ENCODE measurements at regions not wholly inside any gene's neighbourhood (a gene's known extent, or its start where the extent isn't known, plus 50 kb on each side); places are given as distances from the start of the nearest gene placed in this dataset.

DNA sequence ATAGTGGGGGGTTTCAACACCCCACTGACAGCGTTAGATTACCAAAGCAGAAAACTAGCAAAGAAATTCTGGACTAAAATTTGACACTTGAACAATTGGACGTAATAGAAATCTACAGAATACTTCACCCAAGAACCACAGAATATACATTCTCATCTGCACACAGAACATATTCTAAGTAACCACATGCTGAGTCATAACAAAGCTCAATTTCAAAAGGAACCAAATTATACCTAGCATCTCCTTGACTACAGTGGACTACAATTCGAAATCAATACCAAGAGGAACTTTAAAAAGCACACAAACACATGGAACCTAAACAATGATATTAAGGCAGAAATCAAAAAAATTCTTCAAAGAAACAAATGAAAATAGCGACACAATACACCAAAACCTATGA is 871.6 kb upstream of the MDGA2 start:
- Histone ChIP-seq H4K20me1 (ENCODE audit: insufficient read depth) (no peaks in the 10 kb centered on the region), H3K4me2 (ENCODE audit: low read length) (no peak overlapping the region), H3K9me3 (ENCODE audit: control insufficient read depth in 1 of 2, insufficient read depth in 1 of 2, low read depth in 1 of 2, low read length in 2 of 2) (no peaks in the 10 kb centered on the region), H3K27ac (ENCODE audit: low read depth, low read length) (no peak overlapping the region), H3K36me3 (ENCODE audit: control insufficient read depth in 1 of 2, insufficient read depth in 2 of 2, low read length in 2 of 2) (no peaks in the 10 kb centered on the region), H2AFZ (ENCODE audit: low read depth, low read length, poor library complexity, severe bottlenecking) (no peak overlapping the region), H3K9me2 (ENCODE audit: insufficient read depth) (no peaks in the 10 kb centered on the region), H3K79me2 (ENCODE audit: insufficient read depth, low read length) (no peaks in the 10 kb centered on the region), H3K27me3 (ENCODE audit: insufficient read depth, low read length) (no peaks in the 10 kb centered on the region), H3K4me1 (ENCODE audit: control insufficient read depth in 1 of 2, insufficient read depth in 2 of 2, low read length in 2 of 2) (no peaks in the 10 kb centered on the region), H3K4me3 (replicated peaks in 1 of 2; ENCODE audit: low read depth in 1 of 2, low read length in 2 of 2) (no peak overlapping the region), H3K9ac (ENCODE audit: low read length) (no peak overlapping the region)
- DNase-seq (ENCODE audit: low read depth, low spot score) (no peak), ATAC-seq (no peak)
- ChIA-PET POLR2A (no interaction called here), CTCF (no interaction called here), RAD21 (ENCODE audit: low non-redundant PET in 1 of 2, low total read pairs in 2 of 2, uncharacterized antibody in 2 of 2, unreplicated experiment in 2 of 2) (no interaction called here)
- TF ChIP-seq, protein P1, sequence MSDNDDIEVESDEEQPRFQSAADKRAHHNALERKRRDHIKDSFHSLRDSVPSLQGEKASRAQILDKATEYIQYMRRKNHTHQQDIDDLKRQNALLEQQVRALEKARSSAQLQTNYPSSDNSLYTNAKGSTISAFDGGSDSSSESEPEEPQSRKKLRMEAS (IDR thresholded peaks at IDR 0.05) = no peak
- TF ChIP-seq EGR1 (IDR thresholded peaks at IDR 0.05; ENCODE audit: low read depth) = no peak
- TF ChIP-seq FOSL1 (IDR thresholded peaks at IDR 0.05; ENCODE audit: low read depth) = no peak
- TF ChIP-seq SRF (IDR thresholded peaks at IDR 0.05; ENCODE audit: low read depth) = no peak
- intact Hi-C loops (cut with micrococcal nuclease) = no loop called here
- BruUV-seq (replicated peaks) = no TSS peak

DNA sequence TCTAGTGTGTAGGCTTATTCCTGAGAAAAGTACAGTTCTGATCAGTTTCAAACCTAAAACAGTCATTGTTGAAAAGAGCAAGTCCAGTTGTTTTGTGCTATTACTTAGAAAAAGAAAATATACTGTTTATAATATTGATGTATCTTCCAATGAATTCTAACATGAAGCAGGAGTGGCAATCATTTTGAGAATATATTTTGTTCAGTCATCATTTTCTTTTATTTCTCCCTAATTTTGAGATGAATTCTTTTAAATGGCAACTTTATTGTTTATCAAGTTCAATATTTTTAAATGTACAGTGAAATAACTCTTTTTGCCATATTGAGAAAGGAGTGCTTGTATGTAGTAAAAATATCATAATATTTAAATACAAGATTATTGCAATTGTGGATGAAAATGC is 862.2 kb upstream of the MDGA2 start:
- ChIA-PET CTCF (no interaction called here), POLR2A (no interaction called here), RAD21 (ENCODE audit: low non-redundant PET in 1 of 2, low total read pairs in 2 of 2, uncharacterized antibody in 2 of 2, unreplicated experiment in 2 of 2) (no interaction called here)
- Histone ChIP-seq H3K4me3 (replicated peaks in 1 of 2; ENCODE audit: low read depth in 1 of 2, low read length in 2 of 2) (no peak overlapping the region), H3K79me2 (ENCODE audit: insufficient read depth, low read length) (no peaks in the 10 kb centered on the region), H3K9me2 (ENCODE audit: insufficient read depth) (no peaks in the 10 kb centered on the region), H3K4me2 (ENCODE audit: low read length) (no peak overlapping the region), H3K9ac (ENCODE audit: low read length) (no peak overlapping the region), H3K27me3 (ENCODE audit: insufficient read depth, low read length) (no peaks in the 10 kb centered on the region), H3K4me1 (ENCODE audit: control insufficient read depth in 1 of 2, insufficient read depth in 2 of 2, low read length in 2 of 2) (no peaks in the 10 kb centered on the region), H3K9me3 (ENCODE audit: control insufficient read depth in 1 of 2, insufficient read depth in 1 of 2, low read depth in 1 of 2, low read length in 2 of 2) (no peaks in the 10 kb centered on the region), H2AFZ (ENCODE audit: low read depth, low read length, poor library complexity, severe bottlenecking) (no peak overlapping the region), H3K27ac (ENCODE audit: low read depth, low read length) (no peak overlapping the region), H3K36me3 (ENCODE audit: control insufficient read depth in 1 of 2, insufficient read depth in 2 of 2, low read length in 2 of 2) (no peaks in the 10 kb centered on the region), H4K20me1 (ENCODE audit: insufficient read depth) (no peaks in the 10 kb centered on the region)
- no peak for DNase-seq (ENCODE audit: low read depth, low spot score)
- no peak for ATAC-seq
- BruUV-seq (replicated peaks) = no TSS peak
- intact Hi-C loops (cut with micrococcal nuclease) = no loop called here
- TF ChIP-seq JUND (IDR thresholded peaks at IDR 0.05) = no peak
- no peak for TF ChIP-seq EZH2phosphoT487 (IDR thresholded peaks at IDR 0.05; ENCODE audit: borderline replicate concordance)
- no peak for TF ChIP-seq ZNF274 (IDR thresholded peaks at IDR 0.05; ENCODE audit: low read depth, low read length)
- TF ChIP-seq YY1 (IDR thresholded peaks at IDR 0.05; ENCODE audit: extremely low read depth, insufficient replicate concordance, low read depth, low read length) = no peak
- TF ChIP-seq RAD21 (IDR thresholded peaks at IDR 0.05; ENCODE audit: low read depth) = no peak
- no peak for TF ChIP-seq TCF7L2 (IDR thresholded peaks at IDR 0.05; ENCODE audit: borderline replicate concordance, extremely low read depth, insufficient read depth, insufficient read length)
- TF ChIP-seq SRF (IDR thresholded peaks at IDR 0.05; ENCODE audit: low read depth) = no peak
- TF ChIP-seq EZH2 (IDR thresholded peaks at IDR 0.05) = no peak
- no peak for TF ChIP-seq ELF1 (IDR thresholded peaks at IDR 0.05; ENCODE audit: borderline replicate concordance, low read depth)
